ENCODE measurements at regions not wholly inside any gene's neighbourhood (a gene's known extent, or its start where the extent isn't known, plus 50 kb on each side); places are given as distances from the start of the nearest gene placed in this dataset.

DNA sequence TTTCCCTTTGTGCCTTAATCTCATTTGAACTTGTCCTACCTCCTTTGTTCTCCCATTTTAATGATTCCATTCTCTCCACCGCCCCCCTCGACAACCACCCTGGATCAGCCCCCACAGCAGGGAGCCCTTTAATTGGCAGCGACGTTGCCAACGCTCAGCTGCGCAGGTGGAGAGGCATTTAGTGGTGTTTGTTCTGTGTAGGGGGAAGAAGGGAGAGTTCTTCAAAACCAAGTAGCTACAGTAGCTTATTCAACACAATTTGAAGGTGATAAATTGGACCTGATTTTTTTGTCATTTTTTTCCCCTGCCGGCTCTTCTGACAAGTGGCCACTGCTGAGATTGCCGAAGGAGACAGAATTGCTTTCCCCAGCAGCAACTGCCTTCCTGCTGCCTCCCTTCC, 499.1 kb downstream of the CDK5RAP2 start:
- TF ChIP-seq, protein P1, sequence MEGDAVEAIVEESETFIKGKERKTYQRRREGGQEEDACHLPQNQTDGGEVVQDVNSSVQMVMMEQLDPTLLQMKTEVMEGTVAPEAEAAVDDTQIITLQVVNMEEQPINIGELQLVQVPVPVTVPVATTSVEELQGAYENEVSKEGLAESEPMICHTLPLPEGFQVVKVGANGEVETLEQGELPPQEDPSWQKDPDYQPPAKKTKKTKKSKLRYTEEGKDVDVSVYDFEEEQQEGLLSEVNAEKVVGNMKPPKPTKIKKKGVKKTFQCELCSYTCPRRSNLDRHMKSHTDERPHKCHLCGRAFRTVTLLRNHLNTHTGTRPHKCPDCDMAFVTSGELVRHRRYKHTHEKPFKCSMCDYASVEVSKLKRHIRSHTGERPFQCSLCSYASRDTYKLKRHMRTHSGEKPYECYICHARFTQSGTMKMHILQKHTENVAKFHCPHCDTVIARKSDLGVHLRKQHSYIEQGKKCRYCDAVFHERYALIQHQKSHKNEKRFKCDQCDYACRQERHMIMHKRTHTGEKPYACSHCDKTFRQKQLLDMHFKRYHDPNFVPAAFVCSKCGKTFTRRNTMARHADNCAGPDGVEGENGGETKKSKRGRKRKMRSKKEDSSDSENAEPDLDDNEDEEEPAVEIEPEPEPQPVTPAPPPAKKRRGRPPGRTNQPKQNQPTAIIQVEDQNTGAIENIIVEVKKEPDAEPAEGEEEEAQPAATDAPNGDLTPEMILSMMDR (IDR thresholded peaks at IDR 0.05), result no peak
- no peak for TF ChIP-seq EZH2 (IDR thresholded peaks at IDR 0.05; ENCODE audit: borderline replicate concordance, insufficient read depth, low read depth, low read length, poor library complexity, severe bottlenecking)
